Stimulated activated CD4-positive, alpha-beta T cell treated with anti-CD3 and anti-CD28 coated beads, TNF-alpha, amount 100 ng/mL, for 48 hours (primary cell): ENCODE measurements at regions not wholly inside any gene's neighbourhood (a gene's known extent, or its start where the extent isn't known, plus 50 kb on each side); places are given as distances from the start of the nearest gene placed in this dataset.
A peak's percentile ranks its signal among the peaks of the same experiment; 100 is the strongest.

ENCODE experiments used
- DNase-seq, 3 donors: peaks; one replicate each; pipeline ENCODE4 v3.0.0-alpha.2; 2020; ENCODE audit warnings: low read depth in 3 of 3

- no peak for DNase-seq
Observed at GRCh38 chr2:128534688-128535392, 216.2 kb upstream of the HS6ST1 start.

- DNase-seq = no peak
Observed at GRCh38 chr2:128535953-128536352, 217.3 kb upstream of the HS6ST1 start.

GRCh38 chr2:128536925-128537620 lies 218.4 kb upstream of the HS6ST1 start:
- peak in 1 of 3 donors; percentile 29 for DNase-seq

- DNase-seq = no peak
Observed at GRCh38 chr2:128537646-128538045, 219.0 kb upstream of the HS6ST1 start.

- no peak for DNase-seq
Observed at GRCh38 chr2:128538396-128538795, 219.7 kb upstream of the HS6ST1 start.

- no peak for DNase-seq
Observed at GRCh38 chr2:128540670-128541069, 222.0 kb upstream of the HS6ST1 start.

GRCh38 chr2:128541448-128541847 lies 222.8 kb upstream of the HS6ST1 start:
- no peak for DNase-seq

GRCh38 chr2:128543036-128543435 lies 224.4 kb upstream of the HS6ST1 start:
- no peak for DNase-seq

- DNase-seq = no peak
Observed at GRCh38 chr2:128543646-128544045, 225.0 kb upstream of the HS6ST1 start.

- no peak for DNase-seq
Observed at GRCh38 chr2:128544321-128545037, 225.8 kb upstream of the HS6ST1 start.

- DNase-seq = no peak
Observed at GRCh38 chr2:128545085-128545484, 226.4 kb upstream of the HS6ST1 start.

- DNase-seq = no peak
Observed at GRCh38 chr2:128545829-128546228, 227.2 kb upstream of the HS6ST1 start.

- no peak for DNase-seq
Observed at GRCh38 chr2:128547667-128548066, 229.0 kb upstream of the HS6ST1 start.

GRCh38 chr2:128548461-128548891 lies 229.8 kb upstream of the HS6ST1 start:
- no peak for DNase-seq

- no peak for DNase-seq
Observed at GRCh38 chr2:128549094-128549493, 230.4 kb upstream of the HS6ST1 start.

GRCh38 chr2:128549646-128550260 lies 231.1 kb upstream of the HS6ST1 start:
- no peak for DNase-seq

- DNase-seq = no peak
Observed at GRCh38 chr2:128550389-128550788, 231.7 kb upstream of the HS6ST1 start.

GRCh38 chr2:128550801-128551416 lies 232.2 kb upstream of the HS6ST1 start:
- DNase-seq = no peak

- DNase-seq = no peak
Observed at GRCh38 chr2:128551435-128551834, 232.8 kb upstream of the HS6ST1 start.

- no peak for DNase-seq
Observed at GRCh38 chr2:128552141-128552805, 233.6 kb upstream of the HS6ST1 start.

- DNase-seq = no peak
Observed at GRCh38 chr2:128552806-128553551, 234.3 kb upstream of the HS6ST1 start.
